ENCODE measurements at regions not wholly inside any gene's neighbourhood (a gene's known extent, or its start where the extent isn't known, plus 50 kb on each side); places are given as distances from the start of the nearest gene placed in this dataset.
"Not testable (repeated sequence)": the region's sequence is repeated elsewhere in the genome, so short reads cannot be mapped to it uniquely, and the experiment has no call there.

DNA sequence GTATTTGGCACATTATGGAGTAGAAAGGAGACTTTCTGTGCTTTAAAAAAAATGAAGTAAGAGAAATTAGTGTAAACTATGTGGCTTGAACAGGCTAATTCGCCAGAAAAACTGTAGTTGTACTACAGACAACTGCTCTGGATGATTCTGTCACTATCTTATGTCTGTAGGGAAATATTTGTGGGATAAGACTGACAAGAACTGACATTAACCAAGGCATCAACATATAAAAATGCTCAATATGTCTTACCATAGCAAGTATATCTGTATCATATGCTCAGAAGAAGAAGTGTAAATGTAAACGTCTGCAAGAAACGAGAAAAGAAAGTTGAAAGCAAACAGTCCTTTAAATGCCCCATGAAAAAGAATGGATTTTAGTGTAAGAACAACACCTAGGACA lies 1545.0 kb downstream of the CDH8 start:
- no peak for DNase-seq

DNA sequence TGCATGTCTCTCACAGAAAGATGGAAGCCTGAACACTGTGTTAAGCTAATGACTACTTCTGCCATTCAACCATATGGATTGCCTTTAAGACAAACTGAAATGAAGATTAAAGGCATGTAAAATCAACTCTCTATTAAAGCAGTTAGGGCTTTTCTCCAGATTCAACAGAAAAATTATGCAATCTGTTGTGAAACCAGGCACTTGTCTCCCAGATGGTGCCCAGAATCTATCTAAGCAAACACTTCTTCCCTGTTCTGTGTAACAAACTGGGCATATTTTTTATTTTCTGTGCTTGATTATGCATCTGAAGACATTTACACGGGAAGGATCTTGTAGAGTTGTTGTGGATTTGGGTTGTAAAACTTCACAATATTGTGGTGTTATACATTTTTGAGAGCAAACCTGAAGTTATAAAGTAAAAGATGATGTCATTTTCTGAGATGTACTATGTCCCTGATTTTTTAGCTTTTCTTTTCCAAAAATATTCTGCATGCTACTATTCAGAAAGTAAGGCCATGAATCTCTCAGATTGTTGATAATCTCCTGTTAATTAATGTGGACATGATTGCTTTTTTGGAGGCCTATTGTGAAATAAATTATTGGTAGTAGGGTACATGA lies 1550.3 kb downstream of the CDH8 start:
- no peak for DNase-seq

GRCh38 chr16:60484901-60485300 lies 1551.3 kb downstream of the CDH8 start:
- DNase-seq: no peak

- no peak for DNase-seq
Measured at GRCh38 chr16:60481591-60481990, 1554.6 kb downstream of the CDH8 start.

GRCh38 chr16:60478810-60479209 lies 1557.4 kb downstream of the CDH8 start:
- no peak for DNase-seq

DNA sequence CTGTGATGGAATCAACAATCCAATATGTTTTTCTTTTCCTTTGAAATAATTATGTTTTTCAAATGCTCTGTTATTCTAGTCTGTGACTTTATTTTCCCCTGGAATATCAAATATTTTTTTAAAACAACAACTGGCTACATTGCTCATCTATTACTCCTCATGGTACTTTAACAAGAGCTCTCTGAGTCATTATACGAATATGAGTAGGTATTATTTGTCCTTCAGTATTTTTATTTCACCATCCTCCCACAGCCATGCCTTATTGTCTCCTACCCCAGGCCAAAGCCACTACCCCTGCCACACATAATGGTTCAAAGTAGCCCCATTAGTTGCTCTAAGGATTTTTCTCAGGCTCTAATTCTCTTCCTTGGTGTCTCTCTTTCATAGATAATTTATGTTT lies 1572.3 kb downstream of the CDH8 start:
- DNase-seq: no peak

GRCh38 chr16:60459463-60459862 lies 1576.8 kb downstream of the CDH8 start:
- DNase-seq: no peak

DNA sequence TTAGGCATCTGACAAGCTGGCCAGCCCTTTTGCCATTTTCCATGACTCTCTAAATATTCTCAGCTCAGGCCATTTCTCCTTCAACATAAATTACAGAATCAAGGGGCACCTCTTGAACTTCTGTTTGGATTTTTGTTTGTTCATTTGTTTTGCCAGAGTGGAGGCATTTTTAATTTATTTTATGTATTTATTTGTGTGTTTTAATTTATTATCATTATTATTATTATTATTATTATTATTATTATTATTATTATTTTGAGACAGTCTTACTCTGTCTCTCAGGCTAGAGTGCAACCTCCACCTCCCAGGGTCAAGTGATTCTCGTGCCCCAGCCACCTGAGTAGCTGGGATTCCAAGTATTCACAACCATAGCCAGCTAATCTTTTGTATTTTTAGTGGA lies 1578.0 kb downstream of the CDH8 start:
- no peak for DNase-seq

- no peak for DNase-seq
Measured at GRCh38 chr16:60452646-60453045, 1583.6 kb downstream of the CDH8 start.

GRCh38 chr16:60438894-60439293 lies 1597.3 kb downstream of the CDH8 start:
- no peak for DNase-seq

- DNase-seq: no peak
Measured at GRCh38 chr16:60432472-60432871, 1603.8 kb downstream of the CDH8 start.

GRCh38 chr16:60419859-60420258 lies 1616.4 kb downstream of the CDH8 start:
- DNase-seq: no peak

DNA sequence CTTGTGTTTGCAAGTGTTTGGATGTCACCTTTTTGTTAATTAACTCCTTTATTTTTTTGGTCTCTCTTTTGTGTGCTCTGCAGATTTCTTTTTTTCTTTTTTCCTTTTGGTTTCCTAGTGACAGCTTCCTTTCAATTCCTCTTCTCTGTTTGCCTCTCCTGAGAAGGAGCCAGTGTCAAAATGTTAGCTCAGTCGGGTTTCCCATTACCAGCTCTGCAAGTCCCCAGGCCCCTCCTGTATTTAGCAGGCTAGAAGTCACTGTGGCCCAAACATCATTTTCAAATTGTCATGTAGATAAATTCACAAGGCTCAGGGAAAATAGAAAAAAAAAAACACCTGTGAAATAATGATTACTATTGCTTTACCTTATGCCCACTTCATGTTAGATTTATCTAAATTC lies 1621.6 kb downstream of the CDH8 start:
- DNase-seq: no peak

DNA sequence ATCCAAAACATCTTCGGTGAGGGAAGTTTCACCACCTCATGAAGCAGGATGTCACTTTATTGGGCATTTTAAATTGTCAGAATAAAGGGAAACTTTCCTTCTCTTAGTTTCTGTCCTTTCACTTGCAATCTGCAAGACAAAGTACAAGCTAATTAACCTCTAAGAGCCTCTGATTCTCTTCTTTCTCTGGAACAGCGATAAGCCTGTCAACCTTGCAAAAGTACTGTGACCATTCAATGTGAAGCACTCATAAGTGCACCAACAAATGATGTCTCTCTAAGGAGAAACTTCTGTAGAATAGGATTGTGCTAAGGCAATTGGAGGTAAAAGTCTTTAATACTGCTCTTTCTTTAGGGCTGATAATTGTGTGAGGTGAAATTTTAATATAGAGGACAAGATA lies 1622.3 kb downstream of the CDH8 start:
- no peak for DNase-seq

DNA sequence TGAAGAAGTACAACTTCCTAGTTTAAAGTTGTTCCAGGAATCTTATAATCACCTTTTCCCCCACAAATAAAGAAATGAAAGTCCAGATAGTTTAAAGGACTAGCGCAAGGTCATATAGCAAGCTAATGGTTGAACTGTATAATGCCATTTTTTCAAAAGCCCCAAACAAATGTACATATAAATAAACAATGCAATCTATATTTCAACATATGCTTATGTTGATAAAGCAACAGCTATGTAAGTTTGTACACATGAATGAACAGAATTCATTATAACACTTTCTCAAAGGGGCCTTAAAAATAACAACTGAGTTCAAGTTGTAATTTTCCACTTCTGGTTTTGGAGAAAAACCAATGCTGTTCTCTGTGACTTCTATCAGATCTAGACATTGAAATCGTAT lies 1628.6 kb downstream of the CDH8 start:
- no peak for DNase-seq

GRCh38 chr16:60407034-60407433 lies 1629.2 kb downstream of the CDH8 start:
- DNase-seq: no peak

- no peak for DNase-seq
Measured at GRCh38 chr16:60405286-60405685, 1631.0 kb downstream of the CDH8 start.

DNA sequence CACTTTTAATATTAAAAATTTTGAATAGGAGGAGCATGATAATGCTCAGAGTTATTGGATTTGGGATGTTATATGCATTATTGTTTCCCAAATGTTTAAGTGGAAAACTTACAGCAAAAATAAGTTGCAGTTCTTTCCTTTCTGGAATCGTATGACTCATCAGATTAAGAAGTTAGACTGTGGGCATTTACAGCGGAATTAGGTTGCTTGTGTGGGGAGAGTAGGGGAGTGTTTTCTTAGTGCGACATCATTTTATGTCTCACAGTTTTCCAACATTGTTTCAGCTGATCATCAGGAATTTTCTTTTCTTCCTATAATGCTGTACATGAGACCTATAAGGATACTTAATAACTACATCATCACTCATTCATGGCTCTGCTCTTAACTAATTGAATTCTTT lies 1631.8 kb downstream of the CDH8 start:
- DNase-seq: no peak

DNA sequence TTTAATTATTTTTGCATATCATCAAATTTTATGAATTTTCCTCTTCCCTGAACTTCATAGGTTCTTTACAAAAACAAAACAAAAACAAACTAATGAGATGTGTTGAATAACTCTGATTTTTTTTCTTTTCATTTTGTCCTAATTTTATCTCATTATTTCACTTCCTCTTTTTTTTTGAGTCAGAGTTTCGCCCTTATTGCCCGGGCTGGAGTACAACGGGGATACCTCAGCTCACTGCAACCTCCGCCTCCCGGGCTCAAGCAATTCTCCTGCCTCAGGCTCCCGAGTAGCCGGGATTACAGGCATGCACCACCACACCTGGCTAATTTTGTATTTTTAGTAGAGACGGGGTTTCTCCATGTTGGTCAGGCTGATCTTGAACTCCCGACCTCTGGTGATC lies 1633.3 kb downstream of the CDH8 start:
- not testable (repeated sequence) for DNase-seq

DNA sequence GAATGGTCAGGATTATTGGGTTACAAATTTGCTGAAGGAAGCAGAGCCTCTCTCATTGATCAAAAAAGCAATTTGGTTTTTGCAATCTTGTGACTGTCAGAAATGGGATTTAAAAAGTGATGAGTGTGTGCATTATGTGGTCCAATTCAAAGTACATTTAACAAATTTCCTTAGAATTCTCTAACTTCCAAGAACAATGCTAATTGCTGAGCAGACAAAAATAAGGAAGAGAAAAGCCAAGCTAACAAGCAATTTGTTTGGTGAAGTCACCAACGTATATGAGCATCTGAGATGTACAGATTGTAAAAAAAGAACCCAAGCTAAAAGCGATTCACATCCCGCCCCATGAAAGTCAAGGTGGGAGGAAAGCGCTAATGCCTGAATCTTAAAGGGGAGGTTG lies 1643.9 kb downstream of the CDH8 start:
- no peak for DNase-seq

GRCh38 chr16:60371591-60371990 lies 1637.5 kb upstream of the GOT2 start:
- DNase-seq: no peak

- DNase-seq: no peak
Measured at GRCh38 chr16:60367739-60368138, 1633.6 kb upstream of the GOT2 start.

DNA sequence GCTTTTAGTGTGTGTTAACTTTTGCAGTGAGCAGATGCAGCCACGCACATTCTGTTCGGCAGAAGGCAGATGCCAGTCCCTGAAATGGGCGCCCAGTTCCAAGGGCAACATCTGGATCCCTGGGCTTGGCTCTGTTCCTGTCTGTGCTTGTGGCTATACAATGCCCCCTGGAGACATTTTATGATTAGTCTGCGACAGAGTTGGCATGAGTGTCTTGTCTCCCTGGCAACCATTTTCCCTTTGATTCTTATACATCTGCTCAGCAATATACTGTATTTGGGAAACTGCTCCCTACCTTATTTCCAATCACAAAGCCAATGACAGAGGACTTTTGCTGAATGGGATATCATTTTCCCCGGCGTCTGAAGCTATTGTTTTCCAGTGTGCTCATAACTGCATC lies 1629.5 kb upstream of the GOT2 start:
- no peak for DNase-seq

DNA sequence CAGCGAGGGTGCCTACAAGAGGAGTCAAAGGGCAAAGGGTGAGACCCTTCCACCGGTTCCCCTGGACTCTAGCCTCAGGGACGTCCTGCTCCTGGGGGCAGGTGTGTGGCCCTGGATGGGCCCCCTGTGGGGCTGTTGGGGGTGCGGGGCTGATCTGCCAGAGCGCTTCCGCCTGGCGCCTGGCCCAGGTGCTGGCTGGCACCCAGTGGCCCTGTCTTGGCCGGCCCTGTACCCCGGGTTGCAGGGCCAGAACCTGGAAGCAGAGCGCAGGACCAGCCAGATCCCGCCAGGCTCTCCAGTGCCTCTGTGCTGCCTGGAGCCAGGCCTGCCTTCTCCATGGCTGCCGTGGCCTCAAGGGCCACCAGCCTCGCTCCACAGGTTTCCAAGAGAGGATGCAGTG lies 1625.8 kb upstream of the GOT2 start:
- DNase-seq: not testable (repeated sequence)

DNA sequence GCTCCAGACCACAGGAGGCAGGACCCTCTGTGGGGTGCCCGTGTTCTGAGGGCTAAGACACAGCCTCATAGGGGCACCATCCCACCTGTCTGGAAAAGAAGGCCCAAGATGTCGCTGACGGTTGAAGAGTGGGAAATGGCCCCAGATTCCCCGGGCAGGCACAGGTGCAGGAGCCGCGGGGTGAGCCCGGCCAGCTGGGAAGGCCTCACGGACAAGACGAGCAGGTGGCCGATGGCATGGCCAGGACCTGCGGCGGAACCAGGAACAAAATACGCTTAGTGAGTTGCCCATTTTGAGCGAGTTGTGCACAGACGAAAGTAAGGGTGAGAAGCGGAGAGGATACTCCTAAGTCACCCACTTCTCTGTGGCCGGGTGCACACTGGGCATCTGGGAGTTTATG lies 1625.3 kb upstream of the GOT2 start:
- not testable (repeated sequence) for DNase-seq
